OCI-LY7 (cell line): ENCODE measurements at regions not wholly inside any gene's neighbourhood (a gene's known extent, or its start where the extent isn't known, plus 50 kb on each side); places are given as distances from the start of the nearest gene placed in this dataset.

Experiments used
- EZH2phosphoT487 ChIP-seq: fragments of 200-600 bp; sonication (generic); IDR thresholded peaks from 2 replicates; pipeline ENCODE4 v1.6.1; 2018; ENCODE audit warnings: low read depth, borderline replicate concordance, mild to moderate bottlenecking, mixed run types, antibody characterized with exemption, low read length, moderate library complexity, mixed read lengths
- TF ChIP-seq, protein P1 (sequence below): fragments of 200-600 bp; sonication (generic); conservative IDR thresholded peaks from 2 replicates; pipeline ENCODE4 v1.5.1; 2014; ENCODE audit warnings: mild to moderate bottlenecking, antibody characterized with exemption, low read length, moderate library complexity, mixed read lengths

DNA sequence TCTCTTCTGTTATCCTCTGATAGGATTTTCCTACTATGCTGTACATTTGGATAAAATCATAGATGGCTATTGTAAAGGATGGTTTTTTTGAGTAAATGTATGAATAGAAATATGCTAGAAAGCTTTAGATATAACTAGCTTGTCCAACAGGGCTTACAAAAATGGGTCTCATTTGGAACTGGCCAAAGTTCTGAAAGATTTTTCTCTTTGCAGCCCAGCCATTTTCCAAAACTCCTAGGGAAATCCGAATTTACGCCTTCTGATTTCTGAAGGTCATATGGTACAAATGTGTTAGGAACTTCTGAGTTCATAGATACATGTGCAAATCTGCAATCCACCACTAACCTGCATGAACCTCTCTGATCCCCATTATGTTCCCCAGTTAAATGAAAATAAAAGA is 603.9 kb upstream of the C9orf72 start:
- TF ChIP-seq, protein P1, sequence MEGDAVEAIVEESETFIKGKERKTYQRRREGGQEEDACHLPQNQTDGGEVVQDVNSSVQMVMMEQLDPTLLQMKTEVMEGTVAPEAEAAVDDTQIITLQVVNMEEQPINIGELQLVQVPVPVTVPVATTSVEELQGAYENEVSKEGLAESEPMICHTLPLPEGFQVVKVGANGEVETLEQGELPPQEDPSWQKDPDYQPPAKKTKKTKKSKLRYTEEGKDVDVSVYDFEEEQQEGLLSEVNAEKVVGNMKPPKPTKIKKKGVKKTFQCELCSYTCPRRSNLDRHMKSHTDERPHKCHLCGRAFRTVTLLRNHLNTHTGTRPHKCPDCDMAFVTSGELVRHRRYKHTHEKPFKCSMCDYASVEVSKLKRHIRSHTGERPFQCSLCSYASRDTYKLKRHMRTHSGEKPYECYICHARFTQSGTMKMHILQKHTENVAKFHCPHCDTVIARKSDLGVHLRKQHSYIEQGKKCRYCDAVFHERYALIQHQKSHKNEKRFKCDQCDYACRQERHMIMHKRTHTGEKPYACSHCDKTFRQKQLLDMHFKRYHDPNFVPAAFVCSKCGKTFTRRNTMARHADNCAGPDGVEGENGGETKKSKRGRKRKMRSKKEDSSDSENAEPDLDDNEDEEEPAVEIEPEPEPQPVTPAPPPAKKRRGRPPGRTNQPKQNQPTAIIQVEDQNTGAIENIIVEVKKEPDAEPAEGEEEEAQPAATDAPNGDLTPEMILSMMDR, result no peak
- no peak for TF ChIP-seq EZH2phosphoT487
